Heart left ventricle (tissue), 16 donors: ENCODE measurements at regions not wholly inside any gene's neighbourhood (a gene's known extent, or its start where the extent isn't known, plus 50 kb on each side); places are given as distances from the start of the nearest gene placed in this dataset.

Experiments
- ATAC-seq, 4 donors: fragments of 200-7000 bp; cut with Tn5 transposase; one replicate each; pipeline ENCODE4 v1.9.1; 2020 to 2022; ENCODE audit warnings: moderate library complexity in 4 of 4, mild to moderate bottlenecking in 3 of 4, moderate number of reproducible peaks in 1 of 4
- DNase-seq, 5 donors: peaks; one replicate each; pipeline ENCODE4 v3.0.0-alpha.2; 2020
- H3K27ac ChIP-seq, 12 donors: fragments of 200-600 bp; sonication (generic) in 4 of 12; one replicate each; pipeline versions ENCODE4 v1.5.0 to v1.8.0; 2016 to 2022; ENCODE audit warnings: mild to moderate bottlenecking in 2 of 12
- H3K27me3 ChIP-seq, 9 donors: fragments of 200-600 bp; sonication (generic) in 2 of 9; one replicate each; pipeline versions ENCODE4 v1.5.1 to v1.8.0; 2016 to 2022; ENCODE audit warnings: mild to moderate bottlenecking in 3 of 9
- H3K36me3 ChIP-seq, 9 donors: fragments of 200-600 bp; sonication (generic) in 2 of 9; one replicate each; pipeline versions ENCODE4 v1.5.0 to v1.8.0; 2018 to 2022; ENCODE audit warnings: mild to moderate bottlenecking in 2 of 9
- H3K4me1 ChIP-seq, 12 donors: fragments of 200-600 bp; sonication (generic) in 4 of 12; one replicate each; pipeline versions ENCODE4 v1.5.0 to v1.8.0; 2016 to 2022; ENCODE audit warnings: mild to moderate bottlenecking in 3 of 12
- H3K4me3 ChIP-seq, 12 donors: fragments of 200-600 bp; sonication (generic) in 4 of 12; one replicate each; pipeline versions ENCODE4 v1.5.0 to v1.8.0; 2017 to 2022; ENCODE audit warnings: mild to moderate bottlenecking in 9 of 12, moderate library complexity in 4 of 12
- H3K9me3 ChIP-seq, 12 donors: fragments of 200-600 bp; sonication (generic) in 4 of 12; one replicate each; pipeline versions ENCODE4 v1.5.0 to v1.8.0; 2016 to 2022; ENCODE audit warnings: mild to moderate bottlenecking in 1 of 12
- CTCF ChIP-seq, 12 donors: fragments of 200-600 bp; sonication (generic) in 4 of 12; IDR thresholded peaks; one replicate each; pipeline versions ENCODE4 v1.5.0 to v1.8.0; 2018 to 2022; ENCODE audit warnings: antibody characterized with exemption in 12 of 12, mild to moderate bottlenecking in 5 of 12
- POLR2A ChIP-seq, 2 donors: fragments of 450-650 bp; IDR thresholded peaks; one replicate each; pipeline ENCODE4 v1.6.1; 2017; ENCODE audit warnings: antibody characterized with exemption in 2 of 2, mild to moderate bottlenecking in 2 of 2, moderate library complexity in 2 of 2
- WGBS, 4 donors: extraction: QIAGEN DNeasy Blood & Tissue Kit in 2 of 4; methylation state at CpG; one replicate each; pipeline versions ENCODE4 v1.1.5 to v1.1.7; 2013 to 2018; 5-methylcytosine and 5-hydroxymethylcytosine counted together
- intact Hi-C, 10 donors: fragments of 100-400 bp; cut with DNase I; formaldehyde crosslinking; loops; one replicate each; pipeline versions ENCODE4 v1.11.1 to v1.14.2; 2022
- donor health status: ischemic (EF 13 %, LVEDD 7.1; RV severe dilation, severe dysfunction).
- donor health status: healthy with polysubstance abuse.
- donor health status: DM: no; HTN: yes; CAD: no.
- donor health status: DM: no; HTN: no; CAD: no.
- donor health status: ischemic (EF 25% LVEDD 6.9; RV normal size, moderate dysfunction).
- donor health status: ischemic (EF 25% LVEDD 5.7; RV mildly dilated, moderate dysfunction).
- donor health status: healthy.
- donor health status: DM: yes; HTN: yes; CAD: no.
- donor health status: ischemic (EF 35%, LVEDD 5.7; RV mildly dilated, moderate dysfunction).
- donor health status: nonischemic (EF 11% LVEDD 7.7; RV severe dilation, severe dysfunction).
- donor health status: DM: yes; HTN: yes; CAD: no.
- donor health status: PGD.
- donor health status: ischemic (EF 29% LVEDD 5.4; RV normal size, mild dysfunction).
- donor health status: nonischemic (EF 23%, LVEDD 6.1; RV moderate dilation, normal function).

- no peak for TF ChIP-seq POLR2A (IDR thresholded peaks at IDR 0.05)
- TF ChIP-seq CTCF (IDR thresholded peaks at IDR 0.05) = no peak
- 78 to 85% (median 80%) methylated on average over 11 of the region's 11 CpGs for WGBS, 4 donors
- Histone ChIP-seq H3K9me3 (no peaks in the 10 kb centered on the region), H3K27me3 (no peaks in the 10 kb centered on the region), H3K4me1 (peaks cover 0 to 18% (median 5%) of the 10 kb centered on the region in 12 donors), H3K27ac (no peak overlapping the region), H3K4me3 (no peak overlapping the region), H3K36me3 (no peaks in the 10 kb centered on the region)
- intact Hi-C loops = no loop called here
- peak in 3 of 5 donors; percentile 29 to 53 (median 43) for DNase-seq
- ATAC-seq = peak in 3 of 4 donors; percentile 43 to 67 (median 47)
Observed at GRCh38 chr6:164014346-164015087, 600.0 kb downstream of the QKI start.

DNA sequence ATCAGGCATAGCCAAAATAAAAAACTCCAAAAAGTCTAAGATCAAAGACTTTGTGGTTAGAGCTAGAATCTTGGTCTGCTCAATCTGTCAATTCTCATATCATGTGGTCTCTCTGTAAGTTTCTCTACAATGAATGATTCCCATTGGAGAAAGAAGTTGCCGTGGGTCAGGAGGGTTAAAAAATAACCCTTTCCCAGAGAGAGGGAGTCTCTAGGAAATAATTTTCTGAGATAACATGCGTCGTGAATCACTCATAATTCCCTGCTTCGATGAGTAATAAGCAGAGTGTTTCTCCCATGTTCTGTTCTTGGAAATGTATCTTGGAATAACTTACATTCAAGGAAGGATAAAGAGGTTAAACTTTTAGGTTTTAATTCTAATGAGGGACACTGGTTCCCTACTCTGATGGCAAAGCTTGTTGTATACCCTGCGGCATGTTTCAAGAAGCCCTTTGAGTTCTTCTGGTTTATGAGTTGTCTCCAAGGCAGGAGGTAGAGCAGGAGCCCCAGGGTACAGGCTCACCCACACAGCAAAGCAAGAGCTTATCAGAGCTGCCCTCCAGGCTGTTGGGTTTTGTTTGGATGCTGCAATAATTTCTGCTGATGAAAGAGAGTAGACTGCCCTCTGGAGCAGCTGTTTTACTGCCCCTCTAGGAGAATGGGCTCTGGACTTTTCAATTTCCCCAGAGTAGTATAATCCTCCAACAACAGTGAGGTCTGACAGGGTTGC, 599.1 kb downstream of the QKI start:
- Histone ChIP-seq H3K4me3 (no peak overlapping the region), H3K27me3 (no peaks in the 10 kb centered on the region), H3K4me1 (peaks cover 0 to 18% (median 5%) of the 10 kb centered on the region in 12 donors), H3K9me3 (no peaks in the 10 kb centered on the region), H3K27ac (no peak overlapping the region), H3K36me3 (no peaks in the 10 kb centered on the region)
- no peak for DNase-seq
- 74 to 81% (median 78%) methylated on average over 5 of the region's 5 CpGs for WGBS, 4 donors
- TF ChIP-seq CTCF (IDR thresholded peaks at IDR 0.05) = no peak
- no peak for TF ChIP-seq POLR2A (IDR thresholded peaks at IDR 0.05)
- intact Hi-C loops = no loop called here
- peak in 1 of 4 donors; percentile 46 for ATAC-seq

GRCh38 chr6:164011321-164011720, 596.8 kb downstream of the QKI start:
- Histone ChIP-seq H3K27me3 (no peaks in the 10 kb centered on the region), H3K9me3 (no peaks in the 10 kb centered on the region), H3K4me1 (peaks cover 0 to 18% (median 5%) of the 10 kb centered on the region in 12 donors), H3K36me3 (no peaks in the 10 kb centered on the region), H3K27ac (peak overlapping the region in 2 of 12 donors; percentile 31), H3K4me3 (no peak overlapping the region)
- DNase-seq = no peak
- no peak for ATAC-seq
- WGBS, 4 donors = 83 to 84% (median 84%) methylated on average over 2 of the region's 2 CpGs
- no peak for TF ChIP-seq CTCF (IDR thresholded peaks at IDR 0.05)
- TF ChIP-seq POLR2A (IDR thresholded peaks at IDR 0.05) = no peak
- intact Hi-C loops = no loop called here

GRCh38 chr6:164010441-164011103, 596.1 kb downstream of the QKI start:
- WGBS, 4 donors = 19 to 44% (median 28%) methylated on average over 6 of the region's 6 CpGs
- DNase-seq (peak in 2 of 5 donors; percentile 29 to 47), ATAC-seq (peak in 3 of 4 donors; percentile 59 to 77 (median 76))
- H3K27me3 ChIP-seq = no peaks in the 10 kb centered on the region
- peaks cover 0 to 18% (median 5%) of the 10 kb centered on the region in 12 donors for H3K4me1 ChIP-seq
- H3K4me3 ChIP-seq = no peak overlapping the region
- H3K36me3 ChIP-seq = no peaks in the 10 kb centered on the region
- peak overlapping the region in 6 of 12 donors; percentile 11 to 55 (median 28) for H3K27ac ChIP-seq
- intact Hi-C loops = no loop called here
- no peak for TF ChIP-seq CTCF (IDR thresholded peaks at IDR 0.05)
- H3K9me3 ChIP-seq = no peaks in the 10 kb centered on the region
